GM12865 (cell line): ENCODE measurements at regions not wholly inside any gene's neighbourhood (a gene's known extent, or its start where the extent isn't known, plus 50 kb on each side); places are given as distances from the start of the nearest gene placed in this dataset.

Experiments
- DNase-seq: peaks from one replicate; pipeline ENCODE4 v3.0.0; 2010; ENCODE audit warnings: low read depth
- H3K4me3 ChIP-seq: 2 replicates; pipeline ENCODE4 v1.5.1; 2011; ENCODE audit warnings: mild to moderate bottlenecking, low read depth, low read length, control low read depth
- TF ChIP-seq, protein P1 (sequence below): IDR thresholded peaks from 2 replicates; pipeline ENCODE4 v1.5.1; 2011; ENCODE audit warnings: low read length, control low read depth, low read depth, inconsistent platforms; ENCODE audit not compliant: insufficient read depth; ENCODE audit errors: missing control alignments

DNA sequence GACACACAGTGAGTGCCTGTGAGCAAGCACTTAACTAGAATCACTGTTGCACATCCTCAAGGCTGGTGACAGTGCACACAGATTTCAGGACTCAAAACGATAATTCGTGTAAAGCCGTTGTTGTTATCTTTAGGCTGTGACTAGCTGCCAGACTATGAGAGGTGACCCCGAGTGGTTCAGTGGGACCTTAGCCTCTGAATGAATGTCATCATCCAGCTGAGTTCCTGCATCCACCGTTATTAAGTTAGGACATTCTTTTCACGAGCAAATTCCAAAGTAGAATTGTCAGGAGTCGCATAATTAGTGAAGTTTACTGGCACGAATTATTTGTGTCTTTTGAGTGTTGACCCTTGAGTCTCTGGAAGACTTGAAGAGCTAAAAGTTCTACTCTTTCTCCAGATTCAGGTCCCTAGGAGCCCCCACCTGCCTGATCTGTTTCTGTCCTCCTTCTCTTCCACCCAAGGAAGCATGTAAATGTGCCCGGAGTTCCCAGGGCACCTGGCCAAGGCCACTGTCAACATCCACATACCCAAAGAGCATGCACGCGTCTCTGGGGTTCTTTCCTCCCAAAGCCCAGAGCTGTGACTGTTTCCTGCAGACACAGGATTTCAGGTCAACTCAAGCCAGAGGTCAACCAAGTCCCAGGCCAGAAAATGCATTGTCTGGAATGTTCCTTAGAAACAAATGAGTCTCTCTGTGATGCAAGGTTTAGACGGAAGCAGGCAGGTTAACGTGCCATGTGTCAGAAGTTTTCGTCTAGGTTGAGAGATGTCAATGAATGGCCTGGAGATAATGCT lies 207.2 kb downstream of the TOMM20 start:
- TF ChIP-seq, protein P1, sequence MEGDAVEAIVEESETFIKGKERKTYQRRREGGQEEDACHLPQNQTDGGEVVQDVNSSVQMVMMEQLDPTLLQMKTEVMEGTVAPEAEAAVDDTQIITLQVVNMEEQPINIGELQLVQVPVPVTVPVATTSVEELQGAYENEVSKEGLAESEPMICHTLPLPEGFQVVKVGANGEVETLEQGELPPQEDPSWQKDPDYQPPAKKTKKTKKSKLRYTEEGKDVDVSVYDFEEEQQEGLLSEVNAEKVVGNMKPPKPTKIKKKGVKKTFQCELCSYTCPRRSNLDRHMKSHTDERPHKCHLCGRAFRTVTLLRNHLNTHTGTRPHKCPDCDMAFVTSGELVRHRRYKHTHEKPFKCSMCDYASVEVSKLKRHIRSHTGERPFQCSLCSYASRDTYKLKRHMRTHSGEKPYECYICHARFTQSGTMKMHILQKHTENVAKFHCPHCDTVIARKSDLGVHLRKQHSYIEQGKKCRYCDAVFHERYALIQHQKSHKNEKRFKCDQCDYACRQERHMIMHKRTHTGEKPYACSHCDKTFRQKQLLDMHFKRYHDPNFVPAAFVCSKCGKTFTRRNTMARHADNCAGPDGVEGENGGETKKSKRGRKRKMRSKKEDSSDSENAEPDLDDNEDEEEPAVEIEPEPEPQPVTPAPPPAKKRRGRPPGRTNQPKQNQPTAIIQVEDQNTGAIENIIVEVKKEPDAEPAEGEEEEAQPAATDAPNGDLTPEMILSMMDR = no peak
- DNase-seq = no peak
- no peak overlapping the region for H3K4me3 ChIP-seq

DNA sequence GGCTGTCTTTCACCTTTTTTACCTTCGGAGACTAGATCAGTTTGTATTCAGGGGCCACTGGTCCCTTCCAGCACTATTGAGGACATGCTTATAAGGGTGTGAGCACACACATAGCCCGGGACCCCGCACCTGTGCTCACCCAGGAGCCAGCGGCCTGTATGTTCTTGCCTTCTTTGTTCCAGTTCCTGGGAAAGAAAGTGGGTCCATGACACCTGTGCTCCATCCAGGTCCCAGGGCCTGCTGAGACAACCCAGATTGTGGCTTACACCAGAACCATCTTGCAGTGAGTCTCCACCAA lies 207.8 kb downstream of the TOMM20 start:
- no peak for DNase-seq
- TF ChIP-seq, protein P1 = no peak
- H3K4me3 ChIP-seq = no peak overlapping the region

DNA sequence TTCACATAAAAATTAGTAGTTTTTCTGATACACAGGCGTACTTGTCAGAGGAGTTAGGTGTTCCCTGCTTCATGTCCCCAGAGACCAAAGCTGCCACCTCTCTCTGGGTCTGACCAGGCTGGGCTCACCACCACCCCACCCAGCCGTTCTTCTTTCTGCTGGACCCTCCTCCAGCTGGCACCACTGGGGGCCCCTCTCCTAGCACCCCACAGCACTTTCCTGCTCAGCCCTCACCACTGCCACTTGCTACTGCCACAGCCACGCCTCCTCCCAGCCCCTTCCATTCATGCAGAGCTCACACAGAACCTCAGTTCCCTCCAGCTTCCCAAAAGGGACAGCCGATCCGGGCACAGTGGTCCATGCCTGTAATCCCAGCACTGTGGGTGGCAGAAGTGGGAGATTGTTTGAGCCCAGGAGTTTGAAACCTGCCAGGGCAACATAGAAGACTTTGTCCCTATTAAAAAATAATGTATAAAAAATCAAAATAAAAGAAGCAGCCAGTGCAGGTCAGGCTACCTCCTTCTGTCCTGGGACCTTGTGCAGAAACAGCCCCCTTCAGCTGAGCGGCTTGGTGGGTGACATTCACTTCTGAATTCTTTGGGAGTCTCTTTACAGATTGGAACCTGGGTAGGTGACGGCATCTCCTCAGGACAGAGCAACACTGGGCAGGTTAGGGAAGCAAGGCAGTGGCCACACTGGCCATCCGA lies 208.3 kb downstream of the TOMM20 start:
- no peak for DNase-seq
- TF ChIP-seq, protein P1 = no peak

DNA sequence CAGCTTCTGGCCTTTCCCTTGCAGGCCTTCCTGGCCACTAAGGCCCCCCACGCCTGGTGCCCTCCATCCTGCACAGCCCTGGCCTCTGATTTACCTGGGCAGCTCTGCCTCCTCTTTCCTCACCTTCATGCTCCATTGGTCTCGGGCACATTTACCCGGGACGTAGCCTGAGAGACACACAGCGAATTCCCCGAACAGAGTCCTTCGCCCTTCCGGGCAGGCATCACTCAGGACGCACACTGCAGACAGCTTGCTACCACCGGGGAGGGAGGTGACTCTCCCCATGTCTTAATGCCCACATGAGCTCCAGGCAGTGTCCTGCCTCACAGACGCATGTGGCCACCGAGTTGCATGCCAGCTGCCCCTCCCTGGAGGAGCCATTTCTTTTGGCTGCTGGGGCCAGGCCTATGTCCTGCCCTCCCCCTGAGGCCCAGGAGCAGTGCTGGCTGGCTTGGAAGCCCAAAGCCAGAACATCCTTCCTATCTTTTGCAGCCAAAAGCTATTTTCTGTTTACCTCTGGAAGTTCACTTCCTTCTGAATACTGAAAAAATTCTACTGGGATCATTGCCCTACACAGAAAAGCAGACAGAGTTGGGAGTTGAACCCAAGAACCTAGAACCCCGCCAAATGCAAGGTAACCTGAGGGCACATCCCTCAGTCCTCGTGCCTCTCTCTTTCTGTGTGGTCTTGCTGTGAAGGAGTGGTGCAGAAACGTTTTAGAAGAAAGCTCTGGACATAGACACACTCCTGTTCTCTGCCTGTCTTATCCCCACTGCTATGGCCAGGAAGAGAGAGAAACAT lies 209.5 kb downstream of the TOMM20 start:
- no peak overlapping the region for H3K4me3 ChIP-seq
- DNase-seq = no peak
- TF ChIP-seq, protein P1 = no peak

More for the DNA sequence above, 208.3 kb downstream of the TOMM20 start:
- no peak overlapping the region for H3K4me3 ChIP-seq

DNA sequence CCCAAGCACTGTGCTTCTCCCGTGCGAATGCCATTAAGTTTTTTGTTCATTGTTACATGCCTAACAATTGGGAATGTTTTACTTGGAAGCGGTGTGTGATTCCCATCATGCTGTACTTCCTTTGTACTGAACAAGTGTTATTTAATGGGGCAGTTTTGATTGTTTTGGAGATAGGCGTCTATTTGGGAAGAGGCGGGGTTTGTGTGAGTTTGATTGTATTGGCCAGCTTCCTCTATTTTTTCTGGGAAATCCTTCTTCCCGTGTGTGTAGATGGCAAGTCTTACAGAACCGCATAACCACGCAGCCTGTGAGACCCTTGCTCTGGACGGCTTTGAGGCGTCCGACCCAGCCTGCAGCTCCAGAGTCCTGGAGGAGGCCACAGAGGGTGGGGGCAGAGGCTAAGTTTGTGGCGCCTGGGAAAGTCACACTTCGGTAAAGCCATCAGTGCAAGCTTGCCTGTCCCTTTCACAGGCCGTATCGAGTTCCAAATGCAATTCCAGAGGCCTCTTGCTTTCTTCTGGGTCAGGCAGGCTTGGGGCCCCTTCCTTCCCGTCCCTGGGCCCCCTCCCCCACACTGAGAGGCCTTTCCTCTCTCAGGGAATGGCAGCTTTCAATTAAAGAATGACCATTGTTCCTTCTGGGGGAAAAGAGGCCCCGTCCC lies 210.3 kb downstream of the TOMM20 start:
- TF ChIP-seq, protein P1 = no peak
- DNase-seq = no peak
- no peak overlapping the region for H3K4me3 ChIP-seq

DNA sequence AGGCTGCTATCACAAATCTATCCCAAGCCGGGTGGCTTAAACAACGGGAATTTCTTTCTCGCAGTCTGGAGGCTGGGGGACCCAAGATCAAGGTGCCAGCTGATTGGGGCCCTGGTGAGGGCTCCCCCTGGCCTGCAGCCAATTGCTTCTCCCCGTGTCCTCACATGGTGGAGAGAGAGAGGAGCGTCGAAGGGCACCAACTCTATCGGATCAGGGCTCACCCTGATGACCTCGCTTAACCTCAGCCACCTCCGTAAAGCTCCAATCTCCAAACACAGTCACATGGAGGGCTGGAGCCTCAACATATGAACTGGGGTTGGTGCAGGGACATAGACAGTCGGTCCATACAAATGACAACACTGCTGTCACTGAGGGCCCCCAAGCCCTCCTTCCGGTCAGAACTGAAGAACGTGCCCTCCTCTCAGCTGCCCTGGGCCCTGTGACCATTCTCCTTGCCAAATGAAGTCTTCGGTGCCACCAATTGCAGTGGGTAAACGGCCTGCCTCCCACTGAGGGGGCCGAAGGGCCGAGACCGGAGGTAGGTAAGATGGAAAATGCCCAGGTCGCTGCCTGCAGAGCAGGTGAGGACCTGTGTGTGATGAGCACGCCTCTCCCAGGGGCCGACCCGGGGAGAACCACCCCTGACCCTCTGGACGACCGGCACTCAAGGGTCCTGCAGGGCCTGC lies 211.0 kb downstream of the TOMM20 start:
- no peak for DNase-seq
- TF ChIP-seq, protein P1 = no peak

More for the DNA sequence above, 211.0 kb downstream of the TOMM20 start:
- no peak overlapping the region for H3K4me3 ChIP-seq
